NCI-H1092 (cell line): ENCODE measurements at regions not wholly inside any gene's neighbourhood (a gene's known extent, or its start where the extent isn't known, plus 50 kb on each side); places are given as distances from the start of the nearest gene placed in this dataset.

Experiments
- DNase-seq: peaks from one replicate; lab custom pipeline; 2025; lab: John Stamatoyannopoulos, UW

GRCh38 chr11:45554230-45554967, 111.0 kb downstream of the CHST1 start:
- no peak for DNase-seq

GRCh38 chr11:45553383-45553936, 112.0 kb downstream of the CHST1 start:
- DNase-seq, result no peak

- no peak for DNase-seq
Observed at GRCh38 chr11:45551191-45551713, 114.2 kb downstream of the CHST1 start.

- no peak for DNase-seq
Observed at GRCh38 chr11:45549257-45549656, 116.2 kb downstream of the CHST1 start.

GRCh38 chr11:45546366-45546765, 119.1 kb downstream of the CHST1 start:
- DNase-seq, result no peak

- no peak for DNase-seq
Observed at GRCh38 chr11:45544826-45545225, 120.6 kb downstream of the CHST1 start.

- DNase-seq, result no peak
Observed at GRCh38 chr11:45543808-45544422, 121.5 kb downstream of the CHST1 start.

- no peak for DNase-seq
Observed at GRCh38 chr11:45543081-45543480, 122.3 kb downstream of the CHST1 start.

- DNase-seq, result no peak
Observed at GRCh38 chr11:45541693-45542434, 123.6 kb downstream of the CHST1 start.

GRCh38 chr11:45538939-45539338, 126.5 kb downstream of the CHST1 start:
- no peak for DNase-seq

GRCh38 chr11:45538363-45538762, 127.1 kb downstream of the CHST1 start:
- no peak for DNase-seq

- DNase-seq, result no peak
Observed at GRCh38 chr11:45537614-45538013, 127.8 kb downstream of the CHST1 start.

GRCh38 chr11:45535033-45535432, 130.4 kb downstream of the CHST1 start:
- no peak for DNase-seq

- DNase-seq, result no peak
Observed at GRCh38 chr11:45534132-45534531, 131.3 kb downstream of the CHST1 start.

GRCh38 chr11:45532546-45532945, 132.9 kb downstream of the CHST1 start:
- peak; percentile 27 for DNase-seq

- no peak for DNase-seq
Observed at GRCh38 chr11:45530776-45531175, 134.6 kb downstream of the CHST1 start.

- DNase-seq, result no peak
Observed at GRCh38 chr11:45530111-45530510, 135.3 kb downstream of the CHST1 start.

- no peak for DNase-seq
Observed at GRCh38 chr11:45528435-45528834, 137.0 kb downstream of the CHST1 start.

- no peak for DNase-seq
Observed at GRCh38 chr11:45527898-45528297, 137.5 kb downstream of the CHST1 start.

- DNase-seq, result no peak
Observed at GRCh38 chr11:45525393-45525792, 140.0 kb downstream of the CHST1 start.

GRCh38 chr11:45523760-45524159, 141.7 kb downstream of the CHST1 start:
- DNase-seq, result no peak

GRCh38 chr11:45518833-45519535, 146.4 kb downstream of the CHST1 start:
- no peak for DNase-seq
